ENCODE measurements at regions not wholly inside any gene's neighbourhood (a gene's known extent, or its start where the extent isn't known, plus 50 kb on each side); places are given as distances from the start of the nearest gene placed in this dataset.

GRCh38 chr4:124219389-124219788 lies 493.1 kb downstream of the ANKRD50 start:
- DNase-seq (ENCODE audit: low read depth) = no peak

- no peak for DNase-seq (ENCODE audit: low read depth)
Measured at GRCh38 chr4:124224256-124224655, 488.3 kb downstream of the ANKRD50 start.

- DNase-seq (ENCODE audit: low read depth) = no peak
Measured at GRCh38 chr4:124227981-124228380, 484.6 kb downstream of the ANKRD50 start.

GRCh38 chr4:124230268-124230667 lies 482.3 kb downstream of the ANKRD50 start:
- DNase-seq (ENCODE audit: low read depth) = no peak

- DNase-seq (ENCODE audit: low read depth) = no peak
Measured at GRCh38 chr4:124234771-124235170, 477.8 kb downstream of the ANKRD50 start.

- no peak for DNase-seq (ENCODE audit: low read depth)
Measured at GRCh38 chr4:124243671-124244366, 468.7 kb downstream of the ANKRD50 start.

GRCh38 chr4:124253080-124253479 lies 459.5 kb downstream of the ANKRD50 start:
- no peak for DNase-seq (ENCODE audit: low read depth)

GRCh38 chr4:124262211-124263179 lies 450.0 kb downstream of the ANKRD50 start:
- peak; percentile 83 for DNase-seq (ENCODE audit: low read depth)

GRCh38 chr4:124265701-124266100 lies 446.8 kb downstream of the ANKRD50 start:
- no peak for DNase-seq (ENCODE audit: low read depth)

- peak; percentile 39 for DNase-seq (ENCODE audit: low read depth)
Measured at GRCh38 chr4:124266721-124267120, 445.8 kb downstream of the ANKRD50 start.

GRCh38 chr4:124276461-124276860 lies 436.1 kb downstream of the ANKRD50 start:
- no peak for DNase-seq (ENCODE audit: low read depth)

GRCh38 chr4:124277691-124278090 lies 434.8 kb downstream of the ANKRD50 start:
- no peak for DNase-seq (ENCODE audit: low read depth)

- DNase-seq (ENCODE audit: low read depth) = no peak
Measured at GRCh38 chr4:124278477-124278876, 434.1 kb downstream of the ANKRD50 start.

- no peak for DNase-seq (ENCODE audit: low read depth)
Measured at GRCh38 chr4:124279741-124280140, 432.8 kb downstream of the ANKRD50 start.

GRCh38 chr4:124282301-124282898 lies 430.1 kb downstream of the ANKRD50 start:
- DNase-seq (ENCODE audit: low read depth) = no peak

GRCh38 chr4:124288706-124289486 lies 423.6 kb downstream of the ANKRD50 start:
- no peak for DNase-seq (ENCODE audit: low read depth)

GRCh38 chr4:124290678-124291077 lies 421.9 kb downstream of the ANKRD50 start:
- DNase-seq (ENCODE audit: low read depth) = no peak

GRCh38 chr4:124295413-124295812 lies 417.1 kb downstream of the ANKRD50 start:
- DNase-seq (ENCODE audit: low read depth) = no peak

GRCh38 chr4:124304941-124305340 lies 407.6 kb downstream of the ANKRD50 start:
- no peak for DNase-seq (ENCODE audit: low read depth)

- DNase-seq (ENCODE audit: low read depth) = no peak
Measured at GRCh38 chr4:124306352-124306751, 406.2 kb downstream of the ANKRD50 start.

- DNase-seq (ENCODE audit: low read depth) = no peak
Measured at GRCh38 chr4:124307143-124307542, 405.4 kb downstream of the ANKRD50 start.

GRCh38 chr4:124318292-124318691 lies 394.2 kb downstream of the ANKRD50 start:
- DNase-seq (ENCODE audit: low read depth) = no peak

Measured in forelimb muscle (tissue), 1 donor.